ENCODE measurements at regions not wholly inside any gene's neighbourhood (a gene's known extent, or its start where the extent isn't known, plus 50 kb on each side); places are given as distances from the start of the nearest gene placed in this dataset.
"Not testable (repeated sequence)": the region's sequence is repeated elsewhere in the genome, so short reads cannot be mapped to it uniquely, and the experiment has no call there.

DNA sequence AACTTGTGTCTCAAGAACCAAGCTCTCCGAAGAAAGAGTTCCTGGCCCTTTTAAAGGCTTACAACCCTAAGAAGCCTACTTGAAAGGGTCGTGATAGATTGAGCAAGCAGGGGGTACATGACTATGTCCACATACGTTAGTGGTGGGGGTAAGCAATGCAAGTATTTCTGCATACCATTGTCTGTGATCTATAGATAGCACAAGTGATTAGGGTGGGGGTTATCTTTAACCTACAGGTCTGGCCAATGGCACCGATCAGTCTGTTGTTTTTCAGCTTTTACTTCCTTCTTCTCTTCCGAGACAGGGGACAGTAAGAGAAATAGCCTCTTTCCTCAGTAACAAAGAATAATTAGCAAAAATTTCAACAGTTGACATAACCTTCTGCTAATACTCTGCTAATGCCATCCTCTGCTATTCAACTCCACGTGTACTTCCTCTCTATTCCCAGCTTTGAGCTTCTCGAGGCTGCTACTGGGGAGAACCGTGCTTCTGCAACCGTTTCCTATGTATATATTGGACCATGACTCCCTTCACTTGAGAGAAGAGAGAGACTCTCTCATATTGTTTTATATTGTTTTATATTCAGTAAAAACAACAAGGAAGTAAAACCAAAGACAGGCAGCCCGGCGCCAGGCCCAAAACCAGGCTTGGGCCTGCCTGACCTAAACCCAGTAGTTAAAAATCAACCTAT is 727.7 kb upstream of the NCAM2 start:
- FAIRE-seq, result no peak
- no peak for DNase-seq (ENCODE audit: insufficient read length, low spot score)
- TF ChIP-seq POLR2A (IDR thresholded peaks at IDR 0.05; ENCODE audit: low read depth, low read length), result no peak

DNA sequence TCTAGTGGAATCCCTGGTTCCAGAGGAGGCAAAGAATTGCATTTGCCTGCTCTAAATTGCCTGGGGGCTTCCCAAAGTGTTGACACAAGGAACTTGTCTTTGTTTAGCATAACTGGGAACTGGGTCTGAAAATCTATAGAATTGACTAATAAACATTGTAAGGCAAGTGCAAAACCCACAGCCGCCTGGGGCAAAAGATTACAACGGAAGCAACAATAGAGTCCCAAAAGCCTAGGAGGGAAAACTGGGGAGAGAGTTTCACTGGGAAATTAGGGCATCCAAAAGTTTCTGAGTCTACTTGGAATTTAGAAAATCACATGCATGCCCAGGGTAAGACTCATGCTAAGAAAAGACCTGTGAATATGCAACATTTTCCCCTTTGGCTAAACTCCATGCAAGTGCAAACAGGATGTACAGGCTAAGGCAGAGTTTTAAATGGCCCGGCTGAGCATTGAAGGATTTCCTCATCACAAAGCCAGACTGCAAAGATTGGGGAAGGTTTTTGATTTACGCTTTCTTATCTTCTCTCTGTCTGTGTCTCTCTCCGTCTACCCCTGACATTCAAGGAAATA is 725.3 kb upstream of the NCAM2 start:
- no peak for FAIRE-seq
- no peak for DNase-seq (ENCODE audit: insufficient read length, low spot score)
- TF ChIP-seq POLR2A (IDR thresholded peaks at IDR 0.05; ENCODE audit: low read depth, low read length), result no peak

DNA sequence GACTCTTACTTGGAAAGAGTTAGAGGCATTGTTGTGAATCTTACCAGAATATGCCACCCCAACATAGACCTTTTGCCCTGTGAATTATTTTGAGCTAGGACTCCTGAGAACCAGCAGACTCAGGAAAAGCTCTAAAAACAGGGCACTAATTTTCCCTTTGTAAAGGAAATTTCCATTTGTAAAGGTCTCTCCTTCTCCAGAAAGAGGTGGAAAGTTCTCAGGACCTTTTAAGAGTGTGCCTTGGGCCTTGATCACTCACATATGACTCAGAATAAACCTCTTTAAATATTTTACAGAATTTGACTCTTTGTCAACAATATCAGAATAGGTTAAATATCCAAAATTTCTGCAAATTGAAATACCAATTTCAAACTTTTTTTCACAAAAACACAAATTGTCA is 721.8 kb upstream of the NCAM2 start:
- no peak for TF ChIP-seq POLR2A (IDR thresholded peaks at IDR 0.05; ENCODE audit: low read depth, low read length)
- FAIRE-seq (no peak), DNase-seq (ENCODE audit: insufficient read length, low spot score) (no peak)

DNA sequence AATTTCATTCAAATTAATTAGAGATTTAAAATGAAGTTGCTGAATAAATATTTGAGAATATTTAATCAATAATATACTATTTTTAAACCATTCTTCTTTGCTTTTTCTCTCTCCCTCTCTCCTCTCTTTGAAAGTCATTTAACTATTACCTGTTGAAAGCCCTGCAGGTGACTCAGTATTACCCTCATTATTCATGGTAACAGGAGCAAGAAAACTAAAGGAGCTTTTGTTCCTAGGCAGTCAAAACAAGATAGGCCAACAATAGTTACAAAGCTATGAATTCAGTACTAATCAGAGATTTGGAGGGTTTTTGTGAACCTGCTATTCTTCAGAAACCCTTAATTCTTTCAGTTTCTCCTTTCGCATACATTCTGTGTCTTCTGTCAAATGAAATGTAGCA is 721.3 kb upstream of the NCAM2 start:
- TF ChIP-seq POLR2A (IDR thresholded peaks at IDR 0.05; ENCODE audit: low read depth, low read length), result no peak
- FAIRE-seq, result no peak
- no peak for DNase-seq (ENCODE audit: insufficient read length, low spot score)

- FAIRE-seq (no peak), DNase-seq (ENCODE audit: insufficient read length, low spot score) (no peak)
Observed at GRCh38 chr21:20283836-20284235, 714.4 kb upstream of the NCAM2 start.

DNA sequence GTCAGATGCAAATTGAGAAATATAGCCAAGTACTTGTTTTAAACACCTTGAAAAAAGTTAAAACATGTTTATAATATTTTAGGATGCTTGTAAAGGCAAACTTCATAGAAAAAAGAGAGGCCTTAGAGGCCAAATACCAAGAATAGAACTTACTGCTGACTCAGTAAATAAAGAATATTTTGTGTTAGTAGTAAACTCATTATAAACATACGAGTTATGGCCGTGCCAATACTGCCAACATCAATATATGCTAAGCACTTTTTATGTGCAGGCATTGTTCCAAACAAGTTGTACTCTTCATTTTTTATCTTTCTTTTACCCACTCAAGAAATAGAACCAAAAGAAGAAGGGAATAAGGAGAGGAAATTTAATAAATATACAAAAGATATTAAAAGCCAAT is 705.9 kb upstream of the NCAM2 start:
- no peak for DNase-seq (ENCODE audit: insufficient read length, low spot score)
- no peak for TF ChIP-seq POLR2A (IDR thresholded peaks at IDR 0.05; ENCODE audit: low read depth, low read length)
- no peak for FAIRE-seq

More at GRCh38 chr21:20283836-20284235, 714.4 kb upstream of the NCAM2 start:
- TF ChIP-seq POLR2A (IDR thresholded peaks at IDR 0.05; ENCODE audit: low read depth, low read length), result no peak

GRCh38 chr21:20292854-20293253 is 705.4 kb upstream of the NCAM2 start:
- FAIRE-seq; DNase-seq (ENCODE audit: insufficient read length, low spot score): not testable (repeated sequence)

DNA sequence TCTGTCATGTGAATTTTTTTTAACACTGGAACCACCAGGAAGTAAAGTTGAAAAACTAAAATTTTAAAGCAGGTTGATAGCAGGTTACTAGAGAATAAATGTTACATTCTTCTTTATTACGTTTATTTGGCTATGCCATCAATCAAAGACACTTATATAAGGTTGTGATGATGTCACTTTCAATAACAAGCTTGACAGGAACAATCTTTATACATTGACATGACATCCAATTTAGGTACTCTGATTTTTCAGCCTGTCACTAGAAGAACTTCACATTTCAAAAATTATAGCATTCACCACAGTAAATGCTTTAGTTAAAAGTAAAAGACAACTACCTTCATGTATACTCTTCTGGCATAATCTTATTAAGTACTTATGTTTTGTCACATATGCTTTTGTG is 696.8 kb upstream of the NCAM2 start:
- FAIRE-seq (no peak), DNase-seq (ENCODE audit: insufficient read length, low spot score) (no peak)
- TF ChIP-seq POLR2A (IDR thresholded peaks at IDR 0.05; ENCODE audit: low read depth, low read length), result no peak

DNA sequence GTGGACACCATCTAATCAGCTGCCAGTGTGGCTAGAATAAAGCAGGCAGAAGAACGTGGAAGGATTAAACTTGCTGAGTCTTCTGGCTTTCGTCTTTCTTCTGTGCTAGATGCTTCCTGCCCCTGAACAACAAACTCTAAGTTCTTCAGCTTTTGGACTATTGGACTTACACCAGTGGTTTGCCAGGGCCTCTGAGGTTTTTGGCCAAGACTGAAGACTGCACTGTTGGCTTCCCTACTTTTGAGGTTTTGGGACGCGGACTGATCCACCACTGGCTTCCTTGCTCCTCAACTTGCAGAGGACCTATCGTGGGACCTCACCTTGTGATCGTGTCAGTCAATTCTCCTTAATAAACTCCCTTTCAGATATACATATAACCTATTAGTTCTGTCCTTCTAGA is 696.1 kb upstream of the NCAM2 start:
- TF ChIP-seq POLR2A (IDR thresholded peaks at IDR 0.05; ENCODE audit: low read depth, low read length), result no peak
- FAIRE-seq (no peak), DNase-seq (ENCODE audit: insufficient read length, low spot score) (no peak)

GRCh38 chr21:20306836-20307235 is 691.4 kb upstream of the NCAM2 start:
- no peak for FAIRE-seq
- DNase-seq (ENCODE audit: insufficient read length, low spot score), result no peak
- no peak for TF ChIP-seq POLR2A (IDR thresholded peaks at IDR 0.05; ENCODE audit: low read depth, low read length)

DNA sequence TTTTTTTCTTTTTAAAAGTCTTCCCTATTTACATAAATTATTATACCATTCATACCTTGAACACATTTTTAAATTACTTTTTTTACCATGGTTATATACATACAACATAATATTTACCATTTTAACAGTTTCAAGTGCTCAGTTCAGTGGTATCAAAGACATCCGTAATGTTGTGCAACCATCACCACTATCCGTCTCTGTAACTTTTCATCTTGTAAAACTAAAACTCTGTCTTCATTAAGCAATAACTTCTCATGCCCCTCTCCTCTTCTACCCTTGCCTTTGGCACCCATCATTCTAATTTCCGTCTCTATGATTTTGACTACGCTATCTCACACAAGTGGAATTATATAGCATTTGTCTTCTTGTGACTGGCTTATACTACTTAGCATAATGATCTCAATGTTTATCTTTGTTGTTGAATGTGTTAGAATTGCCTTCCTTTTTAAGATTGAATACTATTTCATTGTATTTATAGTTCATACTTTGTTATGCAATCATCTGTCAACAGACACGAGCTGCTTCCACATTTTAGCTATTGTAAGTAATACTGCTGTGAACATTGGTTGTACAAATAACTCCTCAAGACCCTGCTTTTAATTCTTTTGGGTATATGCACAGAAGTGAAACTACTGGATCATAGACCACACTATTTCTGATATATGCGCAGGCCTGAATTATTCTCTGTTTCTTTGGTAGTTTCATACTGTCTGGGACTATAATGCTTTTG is 689.5 kb upstream of the NCAM2 start:
- FAIRE-seq (no peak), DNase-seq (ENCODE audit: insufficient read length, low spot score) (no peak)
- TF ChIP-seq POLR2A (IDR thresholded peaks at IDR 0.05; ENCODE audit: low read depth, low read length), result no peak

- no peak for FAIRE-seq
- no peak for TF ChIP-seq POLR2A (IDR thresholded peaks at IDR 0.05; ENCODE audit: low read depth, low read length)
- DNase-seq (ENCODE audit: insufficient read length, low spot score), result no peak
Observed at GRCh38 chr21:20311234-20311787, 686.9 kb upstream of the NCAM2 start.

DNA sequence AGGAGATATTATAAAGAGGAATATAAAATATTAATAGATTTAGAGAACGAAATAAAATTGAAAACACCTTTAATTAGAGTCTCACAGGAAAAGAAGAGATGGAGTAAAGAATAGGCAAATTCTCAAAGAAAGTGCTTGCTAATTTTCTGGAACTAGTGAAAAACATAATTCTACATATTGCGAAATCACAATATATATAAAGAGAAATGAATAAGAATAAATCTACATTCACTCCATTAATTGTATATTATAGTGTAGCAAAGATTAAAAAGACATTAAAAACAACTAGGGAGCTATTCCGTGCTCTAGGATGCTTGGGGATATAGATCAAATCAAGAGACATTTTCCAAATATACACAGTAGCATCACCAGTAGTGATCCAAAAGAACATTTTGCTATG is 685.2 kb upstream of the NCAM2 start:
- FAIRE-seq, result no peak
- no peak for TF ChIP-seq POLR2A (IDR thresholded peaks at IDR 0.05; ENCODE audit: low read depth, low read length)
- DNase-seq (ENCODE audit: insufficient read length, low spot score), result no peak

GRCh38 chr21:20315042-20315441 is 683.2 kb upstream of the NCAM2 start:
- no peak for TF ChIP-seq POLR2A (IDR thresholded peaks at IDR 0.05; ENCODE audit: low read depth, low read length)
- DNase-seq (ENCODE audit: insufficient read length, low spot score), result no peak
- no peak for FAIRE-seq

GRCh38 chr21:20329636-20330035 is 668.6 kb upstream of the NCAM2 start:
- no peak for TF ChIP-seq POLR2A (IDR thresholded peaks at IDR 0.05; ENCODE audit: low read depth, low read length)
- DNase-seq (ENCODE audit: insufficient read length, low spot score) (no peak), FAIRE-seq (no peak)

All from H54 (cell line).